ENCODE measurements at regions not wholly inside any gene's neighbourhood (a gene's known extent, or its start where the extent isn't known, plus 50 kb on each side); places are given as distances from the start of the nearest gene placed in this dataset.
A peak's percentile ranks its signal among the peaks of the same experiment; 100 is the strongest.

- Histone ChIP-seq H3K4me3 (replicated peaks; ENCODE audit: insufficient read depth, low read length) (peak overlapping the region; percentile 19), H3K27me3 (ENCODE audit: insufficient read depth, poor library complexity, severe bottlenecking) (no peaks in the 10 kb centered on the region), H3K27ac (replicated peaks) (peak overlapping the region; percentile 99)
- TF ChIP-seq REST (IDR thresholded peaks at IDR 0.05; ENCODE audit: insufficient replicate concordance, low read depth) (no peak), SPI1 (IDR thresholded peaks at IDR 0.05; ENCODE audit: borderline replicate concordance, low read depth) (no peak), GABPA (IDR thresholded peaks at IDR 0.05; ENCODE audit: low read depth) (no peak), CTCF (IDR thresholded peaks at IDR 0.05; ENCODE audit: insufficient read depth, low read length) (no peak)
- peak in 1 of 2 experiments; percentile 66 for DNase-seq (ENCODE audit: low read depth in 1 of 2, low spot score in 1 of 2)
These were observed 102.8 kb upstream of the BCAT1 start for GRCh38 chr12:25051656-25052195.

- TF ChIP-seq SPI1 (IDR thresholded peaks at IDR 0.05; ENCODE audit: borderline replicate concordance, low read depth) (no peak), GABPA (IDR thresholded peaks at IDR 0.05; ENCODE audit: low read depth) (no peak), REST (IDR thresholded peaks at IDR 0.05; ENCODE audit: insufficient replicate concordance, low read depth) (no peak), POLR2AphosphoS5 (IDR thresholded peaks at IDR 0.05; ENCODE audit: low read depth) (no peak), CTCF (IDR thresholded peaks at IDR 0.05; ENCODE audit: insufficient read depth, low read length) (no peak)
- H3K27ac ChIP-seq (replicated peaks): peak overlapping the region; percentile 99
- no peak overlapping the region for H3K4me3 ChIP-seq (replicated peaks; ENCODE audit: insufficient read depth, low read length)
These were observed 102.3 kb upstream of the BCAT1 start for GRCh38 chr12:25051171-25051570.

GRCh38 chr12:25045869-25046268 is 97.0 kb upstream of the BCAT1 start:
- no peak for DNase-seq (ENCODE audit: low read depth in 1 of 2, low spot score in 1 of 2)
- H3K27ac ChIP-seq (replicated peaks): no peak overlapping the region
- TF ChIP-seq CTCF (IDR thresholded peaks at IDR 0.05; ENCODE audit: insufficient read depth, low read length) (no peak), GABPA (IDR thresholded peaks at IDR 0.05; ENCODE audit: low read depth) (no peak), SPI1 (IDR thresholded peaks at IDR 0.05; ENCODE audit: borderline replicate concordance, low read depth) (no peak), POLR2AphosphoS5 (IDR thresholded peaks at IDR 0.05; ENCODE audit: low read depth) (no peak), REST (IDR thresholded peaks at IDR 0.05; ENCODE audit: insufficient replicate concordance, low read depth) (no peak)
- no peak overlapping the region for H3K4me3 ChIP-seq (replicated peaks; ENCODE audit: insufficient read depth, low read length)
- no peaks in the 10 kb centered on the region for H3K27me3 ChIP-seq (ENCODE audit: insufficient read depth, poor library complexity, severe bottlenecking)

More at GRCh38 chr12:25051171-25051570, 102.3 kb upstream of the BCAT1 start:
- no peaks in the 10 kb centered on the region for H3K27me3 ChIP-seq (ENCODE audit: insufficient read depth, poor library complexity, severe bottlenecking)
- peak in 1 of 2 experiments; percentile 17 for DNase-seq (ENCODE audit: low read depth in 1 of 2, low spot score in 1 of 2)

All from HL-60 (cell line).